MM.1S (cell line): ENCODE measurements at regions not wholly inside any gene's neighbourhood (a gene's known extent, or its start where the extent isn't known, plus 50 kb on each side); places are given as distances from the start of the nearest gene placed in this dataset.

Experiments used
- DNase-seq: peaks from one replicate; pipeline ENCODE4 v3.0.0-alpha.2; 2015
- H2AFZ ChIP-seq: fragments of 300-600 bp; sonication (generic); 2 replicates; pipeline ENCODE4 v1.6.0; 2016; ENCODE audit warnings: antibody characterized with exemption, low read length
- H3F3A ChIP-seq: fragments of 300-600 bp; sonication (generic); 2 replicates; pipeline ENCODE4 v1.6.1; 2016; ENCODE audit warnings: mild to moderate bottlenecking, antibody characterized with exemption, low read length, moderate library complexity, mixed read lengths; ENCODE audit not compliant: insufficient read depth
- H3K27ac ChIP-seq: fragments of 300-600 bp; sonication (generic); 2 replicates; pipeline ENCODE4 v1.5.1; 2016; ENCODE audit warnings: mild to moderate bottlenecking, low read length
- H3K27me3 ChIP-seq: fragments of 300-600 bp; sonication (generic); replicated peaks from 2 replicates; pipeline ENCODE4 v1.6.0; 2016; ENCODE audit warnings: low read length; ENCODE audit not compliant: insufficient read depth
- H3K36me3 ChIP-seq: fragments of 300-600 bp; sonication (generic); replicated peaks from 2 replicates; pipeline ENCODE4 v1.6.1; 2016; ENCODE audit warnings: mild to moderate bottlenecking, low read length, mixed read lengths; ENCODE audit not compliant: insufficient read depth
- H3K4me1 ChIP-seq: fragments of 300-600 bp; sonication (generic); 2 replicates; pipeline ENCODE4 v1.6.1; 2016; ENCODE audit warnings: low read length, mixed read lengths
- H3K4me2 ChIP-seq: fragments of 300-600 bp; sonication (generic); 2 replicates; pipeline ENCODE4 v1.6.0; 2016; ENCODE audit warnings: low read depth, low read length
- H3K4me3 ChIP-seq: fragments of 300-600 bp; sonication (generic); 2 replicates; pipeline ENCODE4 v1.5.1; 2016; ENCODE audit warnings: low read length, mixed read lengths
- H3K79me2 ChIP-seq: fragments of 300-600 bp; sonication (generic); 2 replicates; pipeline ENCODE4 v1.6.1; 2016; ENCODE audit warnings: mixed run types, low read length, mixed read lengths
- H3K9ac ChIP-seq: fragments of 300-600 bp; sonication (generic); 2 replicates; pipeline ENCODE4 v1.6.1; 2016; ENCODE audit warnings: low read length, mixed read lengths
- H3K9me2 ChIP-seq: fragments of 300-600 bp; sonication (generic); replicated peaks from 2 replicates; pipeline ENCODE4 v1.6.1; 2016; ENCODE audit warnings: mild to moderate bottlenecking, low read length, mixed read lengths; ENCODE audit not compliant: insufficient read depth
- H3K9me3 ChIP-seq: fragments of 300-600 bp; sonication (generic); replicated peaks from 2 replicates; pipeline ENCODE4 v1.6.1; 2016; ENCODE audit warnings: mild to moderate bottlenecking, low read length, mixed read lengths; ENCODE audit not compliant: insufficient read depth
- H4K20me1 ChIP-seq: fragments of 300-600 bp; sonication (generic); 2 replicates; pipeline ENCODE4 v1.6.1; 2016; ENCODE audit warnings: mild to moderate bottlenecking, low read length, moderate library complexity, mixed read lengths; ENCODE audit not compliant: insufficient read depth
- EZH2 ChIP-seq: fragments of 300-600 bp; sonication (generic); optimal IDR thresholded peaks from 2 replicates; pipeline ENCODE3; 2017; ENCODE audit warnings: low read depth, mild to moderate bottlenecking, antibody characterized with exemption, low read length, mixed read lengths
- EZH2phosphoT487 ChIP-seq: fragments of 300-600 bp; sonication (generic); IDR thresholded peaks from 2 replicates; pipeline ENCODE4 v1.6.1; 2018; ENCODE audit warnings: antibody characterized with exemption, low read length
- TF ChIP-seq, protein P1 (sequence below): fragments of 300-600 bp; sonication (generic); IDR thresholded peaks from 2 replicates; pipeline ENCODE4 v1.5.1; 2016; ENCODE audit warnings: antibody characterized with exemption, low read length, mixed read lengths

DNA sequence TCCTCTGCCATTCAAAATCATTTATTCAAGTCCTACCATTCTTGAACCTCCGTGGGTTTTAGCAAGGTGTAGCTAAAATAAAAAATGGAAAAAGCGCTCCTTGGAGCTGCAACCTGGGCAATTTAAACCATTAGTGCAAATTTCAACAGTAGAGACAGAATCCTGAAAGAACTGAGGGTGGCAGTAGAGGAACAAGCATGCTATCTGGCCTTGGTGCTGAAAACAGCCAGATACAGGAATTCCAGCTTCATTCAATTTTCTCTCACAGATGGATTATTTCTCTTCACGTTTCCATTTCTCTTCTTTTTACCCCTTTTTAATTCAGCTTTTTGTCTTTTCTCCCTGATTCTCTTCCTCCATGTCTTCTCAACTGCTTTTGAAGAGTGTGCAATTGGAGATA is 77.7 kb downstream of the OTUD1 start:
- Histone ChIP-seq H3K79me2 (no peaks in the 10 kb centered on the region), H2AFZ (no peak overlapping the region), H3F3A (no peaks in the 10 kb centered on the region), H3K9me3 (no peaks in the 10 kb centered on the region), H3K4me1 (peaks cover 4% of the 10 kb centered on the region), H3K4me2 (no peak overlapping the region), H3K9ac (no peak overlapping the region), H3K36me3 (no peaks in the 10 kb centered on the region), H4K20me1 (no peaks in the 10 kb centered on the region), H3K27ac (no peak overlapping the region), H3K27me3 (no peaks in the 10 kb centered on the region), H3K4me3 (no peak overlapping the region), H3K9me2 (no peaks in the 10 kb centered on the region)
- peak; percentile 16 for DNase-seq
- no peak for TF ChIP-seq EZH2phosphoT487
- TF ChIP-seq, protein P1, sequence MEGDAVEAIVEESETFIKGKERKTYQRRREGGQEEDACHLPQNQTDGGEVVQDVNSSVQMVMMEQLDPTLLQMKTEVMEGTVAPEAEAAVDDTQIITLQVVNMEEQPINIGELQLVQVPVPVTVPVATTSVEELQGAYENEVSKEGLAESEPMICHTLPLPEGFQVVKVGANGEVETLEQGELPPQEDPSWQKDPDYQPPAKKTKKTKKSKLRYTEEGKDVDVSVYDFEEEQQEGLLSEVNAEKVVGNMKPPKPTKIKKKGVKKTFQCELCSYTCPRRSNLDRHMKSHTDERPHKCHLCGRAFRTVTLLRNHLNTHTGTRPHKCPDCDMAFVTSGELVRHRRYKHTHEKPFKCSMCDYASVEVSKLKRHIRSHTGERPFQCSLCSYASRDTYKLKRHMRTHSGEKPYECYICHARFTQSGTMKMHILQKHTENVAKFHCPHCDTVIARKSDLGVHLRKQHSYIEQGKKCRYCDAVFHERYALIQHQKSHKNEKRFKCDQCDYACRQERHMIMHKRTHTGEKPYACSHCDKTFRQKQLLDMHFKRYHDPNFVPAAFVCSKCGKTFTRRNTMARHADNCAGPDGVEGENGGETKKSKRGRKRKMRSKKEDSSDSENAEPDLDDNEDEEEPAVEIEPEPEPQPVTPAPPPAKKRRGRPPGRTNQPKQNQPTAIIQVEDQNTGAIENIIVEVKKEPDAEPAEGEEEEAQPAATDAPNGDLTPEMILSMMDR, result peak; percentile 49
- TF ChIP-seq EZH2, result no peak

DNA sequence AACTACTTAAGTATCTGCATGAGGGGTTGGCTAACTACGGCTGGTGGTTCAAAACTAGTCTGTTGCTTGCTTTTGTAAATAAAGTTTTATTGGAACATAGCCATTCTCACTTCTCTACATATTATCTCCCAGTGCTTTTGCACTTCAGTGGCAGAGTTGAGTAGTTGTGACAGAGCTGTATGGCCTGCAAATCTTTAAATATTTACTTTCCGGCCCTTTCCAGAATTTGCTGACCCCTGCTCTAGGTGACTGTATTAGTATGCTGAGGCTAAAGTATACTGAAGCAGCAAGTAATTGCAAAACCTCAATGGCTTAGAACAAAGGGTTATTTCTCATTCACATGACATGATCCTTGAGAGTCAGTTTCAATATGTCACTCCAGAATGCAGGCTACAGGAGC is 78.3 kb downstream of the OTUD1 start:
- Histone ChIP-seq H3K9ac (no peak overlapping the region), H3K27ac (no peak overlapping the region), H3F3A (no peaks in the 10 kb centered on the region), H3K79me2 (no peaks in the 10 kb centered on the region), H3K4me2 (no peak overlapping the region), H3K36me3 (no peaks in the 10 kb centered on the region), H3K9me2 (no peaks in the 10 kb centered on the region), H3K4me1 (peaks cover 9% of the 10 kb centered on the region), H3K4me3 (no peak overlapping the region), H3K9me3 (no peaks in the 10 kb centered on the region), H2AFZ (no peak overlapping the region), H3K27me3 (no peaks in the 10 kb centered on the region), H4K20me1 (no peaks in the 10 kb centered on the region)
- no peak for TF ChIP-seq EZH2phosphoT487
- no peak for TF ChIP-seq EZH2
- TF ChIP-seq, protein P1, result no peak
- no peak for DNase-seq

DNA sequence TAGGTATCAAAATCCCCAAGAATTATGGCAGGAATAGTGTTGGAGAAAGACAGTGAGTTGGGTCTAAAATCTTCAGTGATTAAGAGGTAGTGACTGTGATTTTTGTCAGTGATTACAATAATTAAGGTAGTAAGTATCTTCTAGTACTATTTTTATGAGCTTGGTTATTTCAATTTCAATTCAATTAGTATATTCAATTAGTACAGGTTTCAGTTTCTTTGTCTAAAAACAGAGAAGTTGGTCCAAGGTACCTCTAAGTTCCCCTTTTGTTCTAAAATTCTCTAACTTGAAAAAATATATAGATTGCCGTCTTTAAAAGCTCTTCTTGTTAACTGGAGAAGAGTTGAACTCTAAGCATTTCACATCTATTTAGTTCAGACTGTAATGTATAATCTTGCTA is 82.9 kb downstream of the OTUD1 start:
- H3K27ac ChIP-seq, result no peak overlapping the region
- no peak overlapping the region for H3K9ac ChIP-seq
- no peaks in the 10 kb centered on the region for H3K79me2 ChIP-seq
- H3K9me3 ChIP-seq, result no peaks in the 10 kb centered on the region
- H3K4me1 ChIP-seq, result peaks cover 11% of the 10 kb centered on the region
- H3F3A ChIP-seq, result no peaks in the 10 kb centered on the region
- no peak for TF ChIP-seq EZH2phosphoT487
- H3K4me2 ChIP-seq, result peak overlapping the region; percentile 43
- H3K9me2 ChIP-seq, result no peaks in the 10 kb centered on the region
- no peaks in the 10 kb centered on the region for H3K36me3 ChIP-seq
- no peak for DNase-seq
- no peak overlapping the region for H2AFZ ChIP-seq
- H3K4me3 ChIP-seq, result no peak overlapping the region
- no peaks in the 10 kb centered on the region for H4K20me1 ChIP-seq
- H3K27me3 ChIP-seq, result no peaks in the 10 kb centered on the region

DNA sequence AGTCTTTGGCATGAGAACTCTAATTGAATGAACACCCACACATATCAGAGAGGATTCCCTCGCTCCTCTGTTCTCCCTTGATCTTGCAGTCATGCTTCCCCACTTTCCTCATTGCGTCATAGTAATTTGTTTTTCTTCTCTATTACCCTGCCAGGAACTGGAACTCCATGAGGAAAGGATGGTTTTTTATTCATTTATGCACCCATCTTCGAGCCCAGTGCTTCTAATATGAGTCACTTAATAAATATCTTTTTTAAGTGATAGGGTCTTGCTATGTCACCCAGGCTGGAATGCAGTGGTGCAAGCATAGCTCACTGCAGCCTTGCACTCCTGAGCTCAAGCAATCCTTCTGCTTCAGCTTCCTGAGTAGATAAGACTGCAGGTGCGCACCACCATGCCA is 83.5 kb downstream of the OTUD1 start:
- DNase-seq, result no peak

More for the DNA sequence above, 83.5 kb downstream of the OTUD1 start:
- H3K27ac ChIP-seq, result no peak overlapping the region
- H3K4me2 ChIP-seq, result no peak overlapping the region
- H3K27me3 ChIP-seq, result no peaks in the 10 kb centered on the region
- no peak overlapping the region for H3K4me3 ChIP-seq
- no peaks in the 10 kb centered on the region for H3K9me2 ChIP-seq
- no peak for TF ChIP-seq EZH2
- no peak for TF ChIP-seq EZH2phosphoT487
- TF ChIP-seq, protein P1, result no peak
- H3K9ac ChIP-seq, result no peak overlapping the region
- H3K79me2 ChIP-seq, result no peaks in the 10 kb centered on the region
- H2AFZ ChIP-seq, result no peak overlapping the region
- no peaks in the 10 kb centered on the region for H3F3A ChIP-seq
- peaks cover 11% of the 10 kb centered on the region for H3K4me1 ChIP-seq
- no peaks in the 10 kb centered on the region for H3K9me3 ChIP-seq
- H3K36me3 ChIP-seq, result no peaks in the 10 kb centered on the region
- no peaks in the 10 kb centered on the region for H4K20me1 ChIP-seq
